Hepatic stellate cell (primary cell): ENCODE measurements at regions not wholly inside any gene's neighbourhood (a gene's known extent, or its start where the extent isn't known, plus 50 kb on each side); places are given as distances from the start of the nearest gene placed in this dataset.
"Not testable (repeated sequence)": the region's sequence is repeated elsewhere in the genome, so short reads cannot be mapped to it uniquely, and the experiment has no call there.

ENCODE experiments used
- DNase-seq: peaks from one replicate; pipeline ENCODE4 v3.0.0; 2011; ENCODE audit warnings: low spot score

DNA sequence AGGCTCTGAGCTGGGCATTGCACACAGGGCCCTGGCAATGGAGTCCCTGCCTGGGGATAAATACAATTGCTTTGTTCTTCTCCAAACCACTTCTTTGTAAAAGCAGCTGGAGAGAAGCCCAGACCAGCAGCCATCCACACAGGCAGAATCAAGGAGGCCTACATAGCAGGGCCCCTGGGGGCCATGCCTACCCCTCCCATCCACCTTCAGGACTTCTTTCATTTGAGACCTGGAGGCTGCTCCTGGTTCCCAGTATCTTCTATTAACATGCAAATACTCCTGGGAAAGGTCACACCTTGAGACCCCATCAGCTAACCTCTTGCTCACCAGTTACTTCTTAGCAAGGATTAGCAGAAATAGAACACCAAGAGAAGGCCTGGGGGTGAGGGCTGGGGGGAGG, 511.1 kb downstream of the SOX6 start:
- no peak for DNase-seq

DNA sequence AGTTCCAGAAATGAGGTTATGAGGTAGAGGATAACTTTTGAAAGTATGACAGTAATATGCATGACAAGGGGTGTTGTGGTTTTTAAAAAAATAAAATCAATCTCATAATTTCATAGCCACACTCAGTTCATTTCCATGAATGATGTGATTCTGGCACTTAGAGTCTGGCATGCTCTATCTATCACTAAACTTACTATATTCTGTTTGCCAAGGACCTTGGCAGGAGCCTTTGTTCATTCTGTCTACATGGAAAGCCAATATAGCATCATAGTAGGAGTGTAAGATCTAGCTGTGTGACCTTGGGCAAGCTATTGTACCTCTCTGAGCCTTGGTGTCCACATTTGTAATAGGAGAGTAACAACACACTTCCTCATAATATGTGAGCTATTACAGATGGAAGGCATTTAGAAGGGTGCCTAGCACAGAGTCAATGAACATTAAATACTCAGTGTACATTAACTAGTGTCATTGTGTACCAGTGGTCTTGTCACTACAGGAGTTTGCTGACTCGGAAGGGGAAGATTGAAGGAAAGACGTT, 507.6 kb downstream of the SOX6 start:
- no peak for DNase-seq

DNA sequence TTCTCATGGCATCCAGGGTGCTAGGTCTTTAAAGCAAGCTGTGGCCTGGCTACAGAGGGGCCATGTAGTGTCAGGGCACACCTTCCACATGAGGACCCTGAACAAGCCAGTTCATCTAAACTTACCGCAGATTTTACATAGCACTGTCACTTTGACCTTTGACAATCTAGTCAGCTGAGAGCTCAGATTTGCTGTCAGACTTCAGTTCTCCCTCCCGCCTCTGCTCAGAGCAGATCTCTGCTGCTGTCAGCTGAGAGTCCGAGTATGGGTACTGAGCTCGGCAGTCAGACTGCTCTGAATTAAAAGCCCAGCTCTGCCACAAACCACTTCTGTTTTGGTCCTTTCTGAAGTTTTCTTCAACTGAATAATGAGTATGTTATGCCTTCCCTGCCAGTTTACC, 507.1 kb downstream of the SOX6 start:
- no peak for DNase-seq

DNA sequence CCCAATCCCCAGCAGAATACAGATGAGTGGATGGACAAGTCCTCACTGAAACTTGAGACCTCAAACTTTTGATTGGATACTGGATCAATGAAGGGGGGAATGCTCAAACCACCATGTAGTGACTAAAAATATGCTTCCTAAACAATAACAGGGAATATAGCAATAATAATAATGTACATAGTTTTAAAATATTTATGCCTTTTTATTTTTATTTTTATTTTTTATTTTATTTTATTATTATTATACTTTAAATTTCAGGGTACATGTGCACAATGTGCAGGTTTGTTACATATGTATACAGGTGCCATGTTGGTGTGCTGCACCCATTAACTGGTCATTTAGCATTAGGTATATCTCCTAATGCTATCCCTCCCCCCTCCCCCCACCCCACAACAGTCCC, 506.0 kb downstream of the SOX6 start:
- not testable (repeated sequence) for DNase-seq

DNA sequence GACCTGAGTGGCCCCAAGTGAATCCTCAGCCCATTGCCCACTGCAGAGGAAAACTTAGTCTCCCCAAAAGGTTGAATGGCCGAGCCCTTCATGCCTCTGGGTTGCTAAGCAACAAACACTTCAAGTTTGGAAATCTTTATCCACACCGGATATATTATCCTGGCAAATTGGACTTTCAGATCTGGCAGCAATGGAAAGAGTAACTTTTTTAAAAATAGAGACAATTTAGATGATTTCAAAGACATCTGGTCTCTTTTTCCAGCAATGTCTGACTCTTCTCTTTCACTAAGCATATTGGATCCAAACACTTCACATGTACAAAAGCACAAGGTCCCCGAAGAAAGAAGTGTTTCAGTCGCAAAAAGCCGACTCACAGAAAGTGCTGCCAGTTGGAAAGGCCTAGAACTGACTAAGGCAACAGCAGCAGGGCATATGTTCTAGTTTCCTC, 505.3 kb downstream of the SOX6 start:
- no peak for DNase-seq

DNA sequence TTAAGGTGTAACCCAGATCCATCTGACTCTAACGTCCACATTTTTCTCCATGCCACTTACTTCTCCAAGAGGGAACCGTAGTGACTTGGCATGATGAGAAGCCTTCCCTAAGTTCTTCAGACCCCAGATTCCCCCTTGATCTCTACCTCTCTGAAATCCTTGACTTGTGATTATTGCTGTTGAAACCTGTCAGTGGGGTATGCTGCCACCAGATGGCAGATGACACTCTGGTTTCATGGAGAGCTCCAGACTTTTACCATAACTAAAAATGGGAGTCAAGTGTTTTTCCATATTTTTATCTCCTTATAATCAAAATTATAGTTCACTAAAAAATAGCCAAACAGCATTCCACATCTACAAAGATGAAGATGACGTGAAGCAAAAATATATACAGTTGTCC, 504.2 kb downstream of the SOX6 start:
- DNase-seq, result no peak

DNA sequence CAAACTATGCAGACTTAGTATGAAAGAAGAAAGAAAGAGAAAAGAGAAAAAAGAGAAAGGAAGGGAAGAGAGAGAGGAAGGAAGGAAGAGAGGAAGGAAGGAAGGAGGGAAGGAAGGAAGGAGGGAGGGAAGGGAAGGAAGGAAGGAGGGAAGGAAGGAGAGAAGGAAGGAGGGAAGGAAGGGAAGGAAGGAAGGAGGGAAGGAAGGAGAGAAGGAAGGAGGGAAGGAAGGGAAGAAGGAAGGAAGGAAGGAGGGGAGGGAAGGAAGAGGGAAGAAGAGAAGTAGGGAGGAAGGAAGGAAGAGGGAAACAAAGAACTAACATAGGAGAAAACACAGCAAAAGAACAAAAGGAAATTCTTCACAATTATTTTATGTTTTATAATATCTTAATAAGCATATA, 502.1 kb downstream of the SOX6 start:
- no peak for DNase-seq

DNA sequence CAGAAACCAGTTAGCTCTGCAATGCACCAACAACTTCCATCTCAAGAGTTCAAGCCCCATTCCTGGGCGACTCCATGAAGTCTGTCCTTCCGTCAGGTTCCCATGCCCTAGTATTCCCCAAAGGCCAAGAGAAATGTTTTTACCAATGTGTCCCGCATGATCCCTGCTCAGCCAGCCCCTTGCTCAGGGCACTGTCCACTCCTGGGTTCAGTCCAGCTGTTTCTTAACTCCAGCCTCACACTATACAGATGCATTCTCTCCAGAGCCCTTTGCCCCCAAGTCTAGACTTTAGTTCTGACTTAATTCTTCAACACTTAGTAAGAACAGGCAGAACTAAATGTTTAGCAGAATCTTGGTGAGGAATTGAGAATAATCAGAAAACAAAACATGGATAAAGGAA, 497.5 kb downstream of the SOX6 start:
- DNase-seq, result no peak

DNA sequence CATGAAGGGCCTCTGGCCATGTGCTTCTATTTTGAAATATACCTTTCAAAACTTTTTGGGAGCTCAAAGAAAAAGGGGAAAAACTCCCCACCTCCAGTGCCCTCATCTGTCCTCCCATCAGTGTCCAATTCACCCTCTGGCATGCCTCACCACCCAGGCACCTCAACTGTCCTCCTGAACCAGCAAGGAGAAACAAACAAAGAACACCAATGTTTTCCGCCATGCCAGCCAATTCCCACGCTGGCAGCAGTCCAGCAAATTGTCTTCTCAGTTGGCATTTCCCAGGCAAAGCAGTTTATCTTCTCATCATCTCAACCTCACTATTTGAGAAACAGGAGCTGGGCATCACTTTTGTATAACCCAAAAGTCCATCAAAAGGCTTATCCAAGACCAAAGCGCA, 496.9 kb downstream of the SOX6 start:
- DNase-seq, result no peak

DNA sequence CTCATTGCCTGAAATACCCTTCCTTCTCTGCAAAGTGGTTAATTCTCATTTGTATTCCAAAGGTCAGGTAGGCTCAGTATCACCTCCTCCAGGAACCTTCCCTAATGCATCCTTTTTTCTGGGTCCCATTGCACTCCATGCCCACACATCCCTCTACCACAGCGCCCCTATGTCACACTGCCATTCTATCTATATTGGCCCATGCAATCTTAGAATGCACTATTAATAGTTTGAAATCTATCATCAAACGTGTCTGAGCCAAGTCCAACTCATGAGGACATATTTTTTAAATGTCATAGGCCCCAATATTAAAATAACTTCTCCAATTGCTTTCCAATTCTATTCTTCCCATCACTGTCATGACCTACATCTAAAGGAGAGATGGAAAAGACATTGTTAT, 495.1 kb downstream of the SOX6 start:
- DNase-seq, result no peak

DNA sequence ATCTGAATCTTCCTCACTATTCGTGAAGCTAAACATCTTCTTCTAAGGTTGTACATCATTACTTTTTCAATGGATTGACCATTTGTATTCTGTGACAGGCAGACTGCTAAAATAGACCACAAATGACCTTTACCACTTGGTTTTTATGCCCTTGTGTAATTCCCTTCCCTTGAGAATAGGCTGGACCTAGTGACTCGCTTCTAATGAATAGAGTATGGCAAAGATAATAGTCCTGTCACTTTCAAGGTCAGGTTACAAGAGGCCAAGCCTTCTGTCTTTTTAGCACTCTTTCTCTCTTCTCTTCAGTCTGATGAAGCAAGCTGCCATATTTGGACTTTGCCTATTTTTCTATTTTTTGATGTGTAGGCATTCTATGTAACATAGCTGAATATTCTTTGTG, 492.9 kb downstream of the SOX6 start:
- no peak for DNase-seq

DNA sequence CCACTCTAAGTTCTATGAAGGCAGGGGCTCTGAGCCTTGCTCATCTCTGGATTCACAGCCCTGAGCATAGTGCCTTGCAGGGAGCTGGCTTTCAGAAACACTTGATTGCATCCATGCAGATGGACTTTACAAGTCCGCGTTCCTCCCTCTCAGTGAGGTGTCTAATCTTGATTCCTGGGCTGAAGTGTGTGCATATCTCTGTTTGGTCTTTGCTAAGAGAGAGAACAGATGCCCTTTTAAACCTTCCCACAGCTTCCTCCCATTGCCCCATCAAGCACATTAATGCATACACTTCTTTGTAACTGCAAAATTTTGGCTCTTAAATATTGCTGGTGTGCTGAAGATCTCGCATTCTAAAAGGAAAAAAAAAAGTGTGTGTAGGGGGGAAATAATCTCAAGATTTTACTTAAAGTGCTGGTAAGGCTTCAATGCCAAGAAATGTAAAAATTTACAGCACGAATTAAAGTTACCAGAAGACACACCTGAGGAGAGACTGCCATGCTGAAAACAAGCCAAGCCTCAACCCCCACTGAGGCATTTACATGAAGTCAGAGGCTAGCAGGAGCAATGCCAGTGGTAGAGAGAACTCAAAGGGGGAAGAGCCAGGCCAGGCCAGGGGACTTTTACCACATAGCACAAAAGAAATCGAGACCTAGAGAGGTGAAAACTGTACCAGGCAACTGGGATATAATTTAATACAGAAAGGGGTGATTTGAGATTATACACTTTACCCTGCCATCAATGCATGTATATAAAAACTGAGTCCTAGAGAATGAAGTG, 492.1 kb downstream of the SOX6 start:
- no peak for DNase-seq

DNA sequence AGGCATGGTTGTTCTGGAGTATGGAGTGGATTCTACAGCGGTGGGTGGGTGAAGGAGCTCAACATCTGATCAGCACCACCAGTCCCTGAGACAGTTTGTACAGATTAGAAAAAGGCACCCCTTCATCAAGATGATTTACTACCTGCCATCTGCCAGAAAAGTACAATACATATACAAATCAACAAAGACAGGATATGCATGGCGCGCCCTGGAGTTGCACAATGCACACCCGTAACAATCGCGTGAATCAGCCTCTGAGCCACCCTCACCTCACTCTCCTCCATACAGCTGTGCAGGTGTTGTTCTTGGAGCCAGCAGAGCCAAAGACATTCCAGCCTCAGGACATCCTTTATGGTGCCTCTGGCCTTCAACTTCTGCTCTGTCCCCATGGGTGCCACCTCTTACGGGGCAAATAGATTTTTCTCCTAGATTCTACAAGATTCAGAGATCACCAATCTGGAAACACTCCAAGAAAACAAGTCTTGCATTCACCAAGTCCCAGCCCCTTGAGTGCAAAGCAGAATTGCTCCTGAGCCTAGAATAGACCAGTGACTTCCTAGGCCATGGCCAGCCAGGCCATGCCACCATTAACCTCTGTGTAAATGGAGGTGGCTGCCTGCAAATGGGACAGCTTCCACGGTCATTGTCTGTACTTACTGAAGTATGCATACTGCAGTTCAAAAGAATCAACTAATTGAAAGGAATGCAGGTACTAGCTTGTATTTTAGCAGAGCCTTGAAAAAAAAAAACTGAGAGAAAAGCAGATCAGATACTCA, 490.9 kb downstream of the SOX6 start:
- no peak for DNase-seq

DNA sequence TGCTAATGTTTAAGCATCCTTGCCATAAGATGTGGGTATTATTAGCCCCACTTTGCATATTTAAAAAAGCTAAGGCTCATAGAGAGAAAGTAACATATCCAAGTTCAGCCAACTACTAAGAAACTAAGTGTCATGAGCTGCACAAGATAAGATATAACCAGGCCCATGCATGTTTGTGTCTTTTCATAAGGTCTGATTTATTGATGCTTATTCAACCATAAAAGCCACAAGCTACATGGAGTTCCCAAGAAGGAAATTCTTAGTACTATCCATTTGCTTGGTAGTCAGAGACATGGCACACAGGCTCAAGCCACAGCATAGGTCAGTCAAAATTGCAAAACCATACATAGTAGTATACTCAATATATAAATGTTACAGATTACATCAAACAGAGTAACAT, 488.5 kb downstream of the SOX6 start:
- no peak for DNase-seq

DNA sequence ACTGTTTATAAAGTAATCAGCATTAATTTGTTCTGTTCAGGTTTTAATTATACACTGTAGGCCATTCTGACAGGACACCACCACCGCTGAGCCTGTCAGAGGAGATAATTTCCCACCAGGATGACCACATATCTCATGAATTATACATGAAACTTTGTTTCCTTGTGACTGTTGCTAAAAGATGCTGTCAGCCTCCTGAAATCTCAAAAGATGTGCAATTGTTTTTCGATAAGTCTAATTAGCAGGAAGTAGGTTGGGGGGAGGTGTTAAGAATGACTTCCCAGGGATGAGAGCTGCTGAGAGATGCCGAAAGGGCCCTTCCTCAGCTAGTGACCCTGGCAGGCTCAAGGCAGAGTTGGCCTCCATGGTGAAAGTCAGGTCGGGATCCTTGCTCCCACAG, 485.4 kb downstream of the SOX6 start:
- no peak for DNase-seq

DNA sequence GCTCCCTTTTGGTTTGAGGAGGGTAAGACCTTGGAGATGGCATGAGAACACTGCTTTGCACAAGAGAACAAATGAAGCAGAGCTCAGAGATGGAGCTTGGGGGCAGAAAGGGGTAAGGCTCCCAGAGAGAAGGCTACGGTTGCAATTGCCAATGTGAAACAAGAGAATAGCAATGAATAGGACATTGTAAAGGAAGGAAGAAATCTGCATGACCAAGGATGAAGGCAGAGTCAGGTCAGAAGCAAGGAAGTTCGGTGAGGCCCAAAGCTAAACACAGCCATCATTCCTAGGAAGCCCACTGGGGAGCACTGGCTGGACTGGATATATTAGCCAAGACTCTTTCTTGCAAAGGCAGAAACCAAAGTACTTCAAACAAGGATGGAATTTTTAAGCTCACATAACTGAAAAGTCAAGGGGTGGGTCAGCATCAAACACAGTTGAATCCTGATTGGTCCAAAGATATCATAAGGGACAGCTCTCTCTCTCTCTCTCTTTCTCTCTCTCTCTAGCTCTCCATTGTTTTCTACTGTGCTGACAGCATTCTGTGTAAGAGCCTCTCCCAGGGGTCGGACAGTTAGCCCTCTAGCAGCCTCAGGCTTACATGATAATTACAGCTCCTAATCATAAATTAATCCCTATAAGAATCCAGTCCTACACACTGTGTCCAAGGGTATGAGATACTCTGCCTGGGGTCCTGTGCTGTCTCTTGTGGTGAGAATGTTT, 484.3 kb downstream of the SOX6 start:
- no peak for DNase-seq

DNA sequence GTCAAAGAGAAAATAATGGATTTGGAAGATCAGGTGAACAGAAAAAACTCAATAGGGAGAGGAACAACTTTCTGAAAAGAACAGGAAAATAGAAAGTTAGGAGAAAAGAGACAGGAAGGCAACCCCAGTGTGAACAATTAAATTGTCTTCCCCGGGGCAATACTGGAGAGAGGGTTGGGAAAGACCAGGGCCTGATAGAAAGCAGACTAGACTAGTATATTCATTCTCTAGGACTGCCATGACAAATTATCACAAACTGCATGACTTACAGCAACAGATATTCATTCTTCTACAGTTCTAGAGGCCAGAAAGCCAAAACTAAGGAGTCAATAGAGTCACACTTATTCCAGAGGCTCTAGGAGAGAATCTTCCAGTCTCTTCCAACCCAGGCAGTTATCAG, 482.8 kb downstream of the SOX6 start:
- no peak for DNase-seq

DNA sequence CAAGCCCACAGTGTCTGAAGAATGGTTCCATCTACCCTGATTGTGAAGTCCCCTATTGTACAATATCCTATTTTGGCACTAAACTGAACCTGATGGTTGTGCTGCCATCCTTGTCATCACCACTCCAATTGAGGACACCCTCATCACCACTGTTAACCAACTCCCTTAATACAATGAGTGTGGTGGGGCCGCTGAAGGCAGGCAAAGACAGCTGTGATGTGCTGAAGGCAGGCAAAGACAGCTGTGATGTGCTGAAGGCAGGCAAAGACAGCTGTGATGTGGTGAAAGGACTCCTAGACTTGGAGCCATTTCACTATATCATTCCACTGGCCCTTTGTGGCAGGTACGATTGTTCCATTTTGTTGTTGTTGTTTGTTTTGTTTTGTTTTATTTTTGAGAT, 481.6 kb downstream of the SOX6 start:
- DNase-seq, result no peak

DNA sequence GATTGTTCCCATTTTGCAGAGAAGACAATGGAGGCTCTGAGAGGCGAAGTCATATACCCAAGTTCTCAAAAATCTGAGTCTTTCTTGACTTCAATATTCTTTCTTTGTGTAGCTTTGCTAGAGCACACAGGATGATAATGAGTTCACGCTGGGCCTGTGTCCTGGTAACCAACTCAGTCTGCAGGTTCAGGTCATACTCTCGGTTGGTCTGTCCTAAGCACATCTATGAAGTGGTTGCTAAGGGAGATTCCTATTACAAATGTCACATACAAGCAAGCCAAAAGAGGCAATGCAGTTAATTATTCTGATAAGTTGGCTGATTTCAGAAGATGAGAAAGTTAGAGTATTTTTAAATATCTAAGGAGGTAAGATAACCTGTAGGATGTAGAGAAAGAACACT, 481.0 kb downstream of the SOX6 start:
- no peak for DNase-seq

DNA sequence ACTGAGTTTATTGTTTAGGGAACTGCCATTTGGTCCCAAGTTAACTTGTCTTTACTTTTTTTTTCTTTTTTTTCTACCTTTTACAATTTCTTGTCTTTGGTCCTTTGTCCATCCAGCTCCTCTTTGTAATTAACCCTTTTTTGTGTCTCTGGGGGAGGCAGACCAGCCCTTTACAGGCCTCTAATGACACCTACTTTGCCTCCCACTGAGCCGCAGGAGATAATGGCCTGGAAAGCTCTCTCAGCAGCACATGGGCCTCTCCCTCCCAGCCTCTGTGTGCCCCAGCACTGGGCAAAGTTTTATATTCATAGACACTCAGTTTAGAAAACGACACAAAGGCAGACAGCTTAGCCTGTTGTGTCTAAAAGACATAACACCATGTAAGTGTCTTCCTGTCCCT, 480.4 kb downstream of the SOX6 start:
- DNase-seq, result no peak

DNA sequence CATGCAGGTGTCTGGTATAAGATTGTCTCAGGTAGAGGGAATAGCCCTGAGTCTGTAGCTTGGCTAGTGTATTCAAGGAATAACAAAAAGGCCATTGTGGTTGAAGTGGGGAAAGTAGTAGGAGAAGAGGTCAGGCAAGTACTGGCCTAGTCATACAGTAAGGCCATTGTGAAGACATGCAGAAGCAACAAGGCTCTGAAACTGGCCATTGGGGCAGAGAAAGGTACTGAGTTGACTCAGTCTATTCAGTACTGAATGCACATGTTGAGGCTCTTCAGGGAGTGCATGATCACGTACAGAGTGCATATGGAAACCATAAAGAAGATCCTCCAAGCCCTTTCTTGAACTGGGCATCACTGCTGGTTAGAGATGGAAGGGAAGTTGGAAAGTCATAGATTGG, 477.6 kb downstream of the SOX6 start:
- no peak for DNase-seq

DNA sequence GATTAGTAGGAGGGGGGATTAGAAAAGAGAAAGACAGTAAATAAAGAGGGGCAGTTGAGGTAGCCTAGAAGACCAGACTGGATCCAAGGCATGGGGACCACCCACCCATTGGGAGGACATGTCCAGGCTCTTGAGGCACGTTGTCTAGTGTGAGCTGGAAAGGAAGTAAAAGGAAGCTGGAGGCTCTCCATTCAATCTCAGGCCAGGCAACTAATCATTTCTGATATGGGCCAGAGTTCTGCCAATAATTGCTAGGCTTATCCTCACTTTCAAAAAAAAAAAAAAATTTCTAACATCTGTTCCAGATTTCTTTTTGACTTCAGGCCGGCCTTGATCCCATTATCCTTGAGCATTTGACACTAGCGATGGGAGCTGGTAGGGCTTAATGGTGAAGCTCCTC, 476.1 kb downstream of the SOX6 start:
- no peak for DNase-seq
